ENCODE measurements at regions not wholly inside any gene's neighbourhood (a gene's known extent, or its start where the extent isn't known, plus 50 kb on each side); places are given as distances from the start of the nearest gene placed in this dataset.

GRCh38 chr12:118748478-118749380 is 232.6 kb upstream of the SRRM4 start:
- no peaks in the 10 kb centered on the region for H3K79me2 ChIP-seq (ENCODE audit: insufficient read depth, low read length)
- CTCF ChIA-PET (ENCODE audit: low intra/inter-chr PET ratio, low total read pairs), result no interaction called here
- H3K4me3 ChIP-seq (replicated peaks in 1 of 3; ENCODE audit: insufficient read depth in 1 of 3, low read depth in 2 of 3, low read length in 3 of 3), result no peak overlapping the region
- no peaks in the 10 kb centered on the region for H3K36me3 ChIP-seq (replicated peaks in 1 of 2; ENCODE audit: control insufficient read depth in 1 of 2, insufficient read depth in 2 of 2, low read length in 2 of 2)
- POLR2A ChIA-PET, result no interaction called here
- FAIRE-seq, result peak; percentile 4
- H3K9ac ChIP-seq (ENCODE audit: insufficient read depth, low read depth, low read length), result no peak overlapping the region
- H2AFZ ChIP-seq (ENCODE audit: low read length), result no peak overlapping the region
- H3K4me2 ChIP-seq (ENCODE audit: low read depth, low read length), result no peak overlapping the region
- 0 out of 5 replicates have a peak, but pooled peaks cover 0 to 3% of the 10 kb centered on the region in 2 experiments for H3K27me3 ChIP-seq (ENCODE audit: control insufficient read depth in 1 of 2, insufficient read depth in 2 of 2, low read length in 2 of 2)
- DNase-seq (ENCODE audit: low spot score), result peak; percentile 21
- intact Hi-C loops (cut with micrococcal nuclease; ENCODE audit: unreplicated experiment) (no loop called here), in situ Hi-C loops (cut with HindIII; ENCODE audit: extremely low pct_ligation_motif_present, low pct_unique_long_range_greater_than_20kb) (no loop called here)
- 87% methylated on average over 7 of the region's 7 CpGs for WGBS (ENCODE audit: low lambda C conversion rate)
- H3K4me1 ChIP-seq (ENCODE audit: insufficient read depth, low read length), result peaks cover 16% of the 10 kb centered on the region
- no peaks in the 10 kb centered on the region for H3K9me3 ChIP-seq (ENCODE audit: low read length)
- BruUV-seq (replicated peaks), result no TSS peak
- H3K27ac ChIP-seq (ENCODE audit: extremely low read length, insufficient read depth, low read length), result no peak overlapping the region
- TF ChIP-seq MEIS1 (CRISPR knock-in tag; IDR thresholded peaks at IDR 0.05; ENCODE audit: borderline replicate concordance) (no peak), HNF1A (IDR thresholded peaks at IDR 0.05; ENCODE audit: low read depth) (peak; percentile 69; the same call in 1 of the 2 replicates), HNF1A (CRISPR knock-in tag; IDR thresholded peaks at IDR 0.05; ENCODE audit: borderline replicate concordance) (no peak)
- peak; percentile 77 for ATAC-seq
- no peaks in the 10 kb centered on the region for H4K20me1 ChIP-seq (ENCODE audit: insufficient read depth, low read length)
